ENCODE measurements at regions not wholly inside any gene's neighbourhood (a gene's known extent, or its start where the extent isn't known, plus 50 kb on each side); places are given as distances from the start of the nearest gene placed in this dataset.

GRCh38 chr3:34725774-34726173, 913.6 kb upstream of the ARPP21 start:
- H3K36me3 Mint-ChIP-seq = peaks cover 3% of the 10 kb centered on the region
- peaks cover 8% of the 10 kb centered on the region for H3K9me3 Mint-ChIP-seq
- DNase-seq (ENCODE audit: extremely low spot score, unreplicated experiment) = no peak
- H3K27me3 Mint-ChIP-seq = no peaks in the 10 kb centered on the region
- TF ChIP-seq CTCF (conservative IDR thresholded peaks at IDR 0.05) = no peak
- H3K4me3 Mint-ChIP-seq = no peak overlapping the region
- no peak overlapping the region for H3K27ac Mint-ChIP-seq
- H3K4me1 Mint-ChIP-seq (ENCODE audit: unreplicated experiment) = no peaks in the 10 kb centered on the region

- peaks cover 3% of the 10 kb centered on the region for H3K36me3 Mint-ChIP-seq
- DNase-seq (ENCODE audit: extremely low spot score, unreplicated experiment) = no peak
- H3K4me1 Mint-ChIP-seq (ENCODE audit: unreplicated experiment) = no peaks in the 10 kb centered on the region
- peak overlapping the region; percentile 35 for H3K4me3 Mint-ChIP-seq
- H3K27ac Mint-ChIP-seq = no peak overlapping the region
- H3K27me3 Mint-ChIP-seq = no peaks in the 10 kb centered on the region
- H3K9me3 Mint-ChIP-seq = peaks cover 8% of the 10 kb centered on the region
- no peak for TF ChIP-seq CTCF (conservative IDR thresholded peaks at IDR 0.05)
Observed at GRCh38 chr3:34727700-34728099, 911.6 kb upstream of the ARPP21 start.

GRCh38 chr3:34742151-34742550, 897.2 kb upstream of the ARPP21 start:
- H3K27ac Mint-ChIP-seq = no peak overlapping the region
- no peaks in the 10 kb centered on the region for H3K9me3 Mint-ChIP-seq
- H3K4me1 Mint-ChIP-seq (ENCODE audit: unreplicated experiment) = no peaks in the 10 kb centered on the region
- H3K27me3 Mint-ChIP-seq = no peaks in the 10 kb centered on the region
- no peak for TF ChIP-seq CTCF (conservative IDR thresholded peaks at IDR 0.05)
- no peak for DNase-seq (ENCODE audit: extremely low spot score, unreplicated experiment)
- no peak overlapping the region for H3K4me3 Mint-ChIP-seq
- H3K36me3 Mint-ChIP-seq = no peaks in the 10 kb centered on the region

- Mint-ChIP-seq H3K27ac (no peak overlapping the region), H3K4me1 (ENCODE audit: unreplicated experiment) (no peaks in the 10 kb centered on the region), H3K36me3 (no peaks in the 10 kb centered on the region), H3K27me3 (no peaks in the 10 kb centered on the region), H3K4me3 (no peak overlapping the region), H3K9me3 (no peaks in the 10 kb centered on the region)
- DNase-seq (ENCODE audit: extremely low spot score, unreplicated experiment) = no peak
- no peak for TF ChIP-seq CTCF (conservative IDR thresholded peaks at IDR 0.05)
Observed at GRCh38 chr3:34758630-34759261, 880.6 kb upstream of the ARPP21 start.

- Mint-ChIP-seq H3K27me3 (no peaks in the 10 kb centered on the region), H3K4me1 (ENCODE audit: unreplicated experiment) (no peaks in the 10 kb centered on the region), H3K9me3 (no peaks in the 10 kb centered on the region), H3K36me3 (no peaks in the 10 kb centered on the region), H3K4me3 (no peak overlapping the region), H3K27ac (no peak overlapping the region)
- TF ChIP-seq CTCF (conservative IDR thresholded peaks at IDR 0.05) = no peak
- no peak for DNase-seq (ENCODE audit: extremely low spot score, unreplicated experiment)
Observed at GRCh38 chr3:34777386-34777785, 861.9 kb upstream of the ARPP21 start.

GRCh38 chr3:34779092-34779491, 860.2 kb upstream of the ARPP21 start:
- Mint-ChIP-seq H3K36me3 (no peaks in the 10 kb centered on the region), H3K27ac (no peak overlapping the region), H3K9me3 (no peaks in the 10 kb centered on the region), H3K27me3 (no peaks in the 10 kb centered on the region), H3K4me3 (no peak overlapping the region), H3K4me1 (ENCODE audit: unreplicated experiment) (no peaks in the 10 kb centered on the region)
- no peak for DNase-seq (ENCODE audit: extremely low spot score, unreplicated experiment)
- no peak for TF ChIP-seq CTCF (conservative IDR thresholded peaks at IDR 0.05)

Measured in type B pancreatic cell (in vitro differentiated cells).